ENCODE measurements at regions not wholly inside any gene's neighbourhood (a gene's known extent, or its start where the extent isn't known, plus 50 kb on each side); places are given as distances from the start of the nearest gene placed in this dataset.

- Mint-ChIP-seq H3K27ac (no peak overlapping the region), H3K4me1 (no peaks in the 10 kb centered on the region), H3K4me3 (no peak overlapping the region), H3K9me3 (peaks cover 0 to 2% of the 10 kb centered on the region in 2 donors), H3K36me3 (no peaks in the 10 kb centered on the region), H3K27me3 (ENCODE audit: low read depth in 2 of 2) (no peaks in the 10 kb centered on the region)
- Histone ChIP-seq H3K36me3 (ENCODE audit: control insufficient read depth, insufficient read depth, low read length) (no peaks in the 10 kb centered on the region), H3K4me3 (ENCODE audit: low read length) (no peak overlapping the region), H3K27me3 (ENCODE audit: control insufficient read depth, insufficient read depth, low read length) (no peaks in the 10 kb centered on the region), H3K4me1 (ENCODE audit: control insufficient read depth, insufficient read depth, low read length) (no peaks in the 10 kb centered on the region), H3K9me3 (ENCODE audit: control insufficient read depth, insufficient read depth, low read length) (no peaks in the 10 kb centered on the region), H3K27ac (ENCODE audit: low read length) (no peak overlapping the region)
- TF ChIP-seq, protein P1, sequence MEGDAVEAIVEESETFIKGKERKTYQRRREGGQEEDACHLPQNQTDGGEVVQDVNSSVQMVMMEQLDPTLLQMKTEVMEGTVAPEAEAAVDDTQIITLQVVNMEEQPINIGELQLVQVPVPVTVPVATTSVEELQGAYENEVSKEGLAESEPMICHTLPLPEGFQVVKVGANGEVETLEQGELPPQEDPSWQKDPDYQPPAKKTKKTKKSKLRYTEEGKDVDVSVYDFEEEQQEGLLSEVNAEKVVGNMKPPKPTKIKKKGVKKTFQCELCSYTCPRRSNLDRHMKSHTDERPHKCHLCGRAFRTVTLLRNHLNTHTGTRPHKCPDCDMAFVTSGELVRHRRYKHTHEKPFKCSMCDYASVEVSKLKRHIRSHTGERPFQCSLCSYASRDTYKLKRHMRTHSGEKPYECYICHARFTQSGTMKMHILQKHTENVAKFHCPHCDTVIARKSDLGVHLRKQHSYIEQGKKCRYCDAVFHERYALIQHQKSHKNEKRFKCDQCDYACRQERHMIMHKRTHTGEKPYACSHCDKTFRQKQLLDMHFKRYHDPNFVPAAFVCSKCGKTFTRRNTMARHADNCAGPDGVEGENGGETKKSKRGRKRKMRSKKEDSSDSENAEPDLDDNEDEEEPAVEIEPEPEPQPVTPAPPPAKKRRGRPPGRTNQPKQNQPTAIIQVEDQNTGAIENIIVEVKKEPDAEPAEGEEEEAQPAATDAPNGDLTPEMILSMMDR (IDR thresholded peaks at IDR 0.05): no peak
- WGBS (ENCODE audit: insufficient coverage): 83% methylated on average over 5 of the region's 5 CpGs
- intact Hi-C loops (cut with micrococcal nuclease): no loop called here
- DNase-seq: no peak
- ATAC-seq: no peak
These were observed 214.8 kb downstream of the DHX15 start for GRCh38 chr4:24369507-24370029.

GRCh38 chr4:24368801-24369200, 215.6 kb downstream of the DHX15 start:
- DNase-seq (no peak), ATAC-seq (no peak)
- no peaks in the 10 kb centered on the region for H3K4me1 ChIP-seq (ENCODE audit: control insufficient read depth, insufficient read depth, low read length)
- H3K4me1 Mint-ChIP-seq: no peaks in the 10 kb centered on the region
- TF ChIP-seq, protein P1 (IDR thresholded peaks at IDR 0.05): no peak
- WGBS (ENCODE audit: insufficient coverage): 94% methylated on average over 6 of the region's 7 CpGs
- no peak overlapping the region for H3K27ac ChIP-seq (ENCODE audit: low read length)
- H3K4me3 ChIP-seq (ENCODE audit: low read length): no peak overlapping the region
- no peaks in the 10 kb centered on the region for H3K36me3 Mint-ChIP-seq
- peaks cover 0 to 2% of the 10 kb centered on the region in 2 donors for H3K9me3 Mint-ChIP-seq
- no peaks in the 10 kb centered on the region for H3K27me3 ChIP-seq (ENCODE audit: control insufficient read depth, insufficient read depth, low read length)
- H3K27me3 Mint-ChIP-seq (ENCODE audit: low read depth in 2 of 2): no peaks in the 10 kb centered on the region
- H3K27ac Mint-ChIP-seq: no peak overlapping the region
- intact Hi-C loops (cut with micrococcal nuclease): no loop called here
- H3K4me3 Mint-ChIP-seq: no peak overlapping the region
- H3K9me3 ChIP-seq (ENCODE audit: control insufficient read depth, insufficient read depth, low read length): no peaks in the 10 kb centered on the region
- no peaks in the 10 kb centered on the region for H3K36me3 ChIP-seq (ENCODE audit: control insufficient read depth, insufficient read depth, low read length)

GRCh38 chr4:24364852-24365251, 219.5 kb downstream of the DHX15 start:
- Mint-ChIP-seq H3K4me3 (no peak overlapping the region), H3K9me3 (peaks cover 0 to 2% of the 10 kb centered on the region in 2 donors), H3K36me3 (no peaks in the 10 kb centered on the region), H3K27ac (no peak overlapping the region), H3K4me1 (no peaks in the 10 kb centered on the region), H3K27me3 (ENCODE audit: low read depth in 2 of 2) (no peaks in the 10 kb centered on the region)
- DNase-seq: no peak
- Histone ChIP-seq H3K4me1 (ENCODE audit: control insufficient read depth, insufficient read depth, low read length) (no peaks in the 10 kb centered on the region), H3K9me3 (ENCODE audit: control insufficient read depth, insufficient read depth, low read length) (no peaks in the 10 kb centered on the region), H3K4me3 (ENCODE audit: low read length) (no peak overlapping the region), H3K36me3 (ENCODE audit: control insufficient read depth, insufficient read depth, low read length) (no peaks in the 10 kb centered on the region), H3K27ac (ENCODE audit: low read length) (no peak overlapping the region), H3K27me3 (ENCODE audit: control insufficient read depth, insufficient read depth, low read length) (no peaks in the 10 kb centered on the region)
- intact Hi-C loops (cut with micrococcal nuclease): no loop called here
- TF ChIP-seq, protein P1 (IDR thresholded peaks at IDR 0.05): no peak
- no peak for ATAC-seq
- 85% methylated on average over 3 of the region's 3 CpGs for WGBS (ENCODE audit: insufficient coverage)

- Mint-ChIP-seq H3K36me3 (no peaks in the 10 kb centered on the region), H3K27me3 (ENCODE audit: low read depth in 2 of 2) (no peaks in the 10 kb centered on the region), H3K9me3 (peaks cover 0 to 2% of the 10 kb centered on the region in 2 donors), H3K27ac (no peak overlapping the region), H3K4me3 (no peak overlapping the region), H3K4me1 (no peaks in the 10 kb centered on the region)
- Histone ChIP-seq H3K4me1 (ENCODE audit: control insufficient read depth, insufficient read depth, low read length) (no peaks in the 10 kb centered on the region), H3K27me3 (ENCODE audit: control insufficient read depth, insufficient read depth, low read length) (no peaks in the 10 kb centered on the region), H3K36me3 (ENCODE audit: control insufficient read depth, insufficient read depth, low read length) (no peaks in the 10 kb centered on the region), H3K4me3 (ENCODE audit: low read length) (no peak overlapping the region), H3K9me3 (ENCODE audit: control insufficient read depth, insufficient read depth, low read length) (no peaks in the 10 kb centered on the region), H3K27ac (ENCODE audit: low read length) (no peak overlapping the region)
- ATAC-seq: no peak
- 79% methylated on average over 4 of the region's 5 CpGs for WGBS (ENCODE audit: insufficient coverage)
- DNase-seq: no peak
- TF ChIP-seq, protein P1 (IDR thresholded peaks at IDR 0.05): no peak
- intact Hi-C loops (cut with micrococcal nuclease): no loop called here
These were observed 220.1 kb downstream of the DHX15 start for GRCh38 chr4:24364249-24364648.
